Coronary artery (tissue), 2 donors: ENCODE measurements at regions not wholly inside any gene's neighbourhood (a gene's known extent, or its start where the extent isn't known, plus 50 kb on each side); places are given as distances from the start of the nearest gene placed in this dataset.

Source experiments
- DNase-seq: peaks from one replicate; pipeline ENCODE4 v3.0.0-alpha.2; 2017; ENCODE audit warnings: low spot score
- H3K27ac ChIP-seq, 2 donors: fragments of 200-600 bp; sonication (generic); one replicate each; pipeline ENCODE4 v1.5.1; 2016 to 2019
- H3K4me3 ChIP-seq: fragments of 200-600 bp; sonication (generic); 2 replicates; pipeline ENCODE4 v1.5.1; 2016; ENCODE audit warnings: mild to moderate bottlenecking, moderate library complexity
- TF ChIP-seq, protein P1 (sequence below): fragments of 200-600 bp; sonication (generic); IDR thresholded peaks from one replicate; pipeline ENCODE4 v1.5.1; 2019; ENCODE audit warnings: antibody characterized with exemption

DNA sequence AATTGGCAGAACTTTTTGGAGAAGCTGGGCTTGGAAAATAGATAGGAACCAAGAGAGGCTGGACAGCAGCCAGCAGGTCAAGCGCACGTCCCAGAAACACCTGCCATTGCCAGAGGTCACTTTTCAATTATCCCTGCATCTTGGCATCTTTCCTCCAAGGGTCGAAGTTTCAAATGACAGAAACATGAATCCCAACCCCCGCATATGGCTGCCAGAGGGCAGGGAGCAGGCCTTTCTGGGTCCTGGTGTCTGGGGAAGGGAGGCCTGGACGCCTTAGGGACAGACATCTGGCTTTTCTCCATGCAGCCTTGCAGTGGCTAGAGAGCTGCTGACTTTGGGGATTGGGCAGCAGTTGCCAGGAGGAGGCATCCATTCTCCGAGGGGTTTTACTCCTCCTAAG lies 164.5 kb upstream of the TPM1 start:
- DNase-seq = no peak
- Histone ChIP-seq H3K4me3 (no peak overlapping the region), H3K27ac (no peak overlapping the region)
- TF ChIP-seq, protein P1, sequence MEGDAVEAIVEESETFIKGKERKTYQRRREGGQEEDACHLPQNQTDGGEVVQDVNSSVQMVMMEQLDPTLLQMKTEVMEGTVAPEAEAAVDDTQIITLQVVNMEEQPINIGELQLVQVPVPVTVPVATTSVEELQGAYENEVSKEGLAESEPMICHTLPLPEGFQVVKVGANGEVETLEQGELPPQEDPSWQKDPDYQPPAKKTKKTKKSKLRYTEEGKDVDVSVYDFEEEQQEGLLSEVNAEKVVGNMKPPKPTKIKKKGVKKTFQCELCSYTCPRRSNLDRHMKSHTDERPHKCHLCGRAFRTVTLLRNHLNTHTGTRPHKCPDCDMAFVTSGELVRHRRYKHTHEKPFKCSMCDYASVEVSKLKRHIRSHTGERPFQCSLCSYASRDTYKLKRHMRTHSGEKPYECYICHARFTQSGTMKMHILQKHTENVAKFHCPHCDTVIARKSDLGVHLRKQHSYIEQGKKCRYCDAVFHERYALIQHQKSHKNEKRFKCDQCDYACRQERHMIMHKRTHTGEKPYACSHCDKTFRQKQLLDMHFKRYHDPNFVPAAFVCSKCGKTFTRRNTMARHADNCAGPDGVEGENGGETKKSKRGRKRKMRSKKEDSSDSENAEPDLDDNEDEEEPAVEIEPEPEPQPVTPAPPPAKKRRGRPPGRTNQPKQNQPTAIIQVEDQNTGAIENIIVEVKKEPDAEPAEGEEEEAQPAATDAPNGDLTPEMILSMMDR = no peak

DNA sequence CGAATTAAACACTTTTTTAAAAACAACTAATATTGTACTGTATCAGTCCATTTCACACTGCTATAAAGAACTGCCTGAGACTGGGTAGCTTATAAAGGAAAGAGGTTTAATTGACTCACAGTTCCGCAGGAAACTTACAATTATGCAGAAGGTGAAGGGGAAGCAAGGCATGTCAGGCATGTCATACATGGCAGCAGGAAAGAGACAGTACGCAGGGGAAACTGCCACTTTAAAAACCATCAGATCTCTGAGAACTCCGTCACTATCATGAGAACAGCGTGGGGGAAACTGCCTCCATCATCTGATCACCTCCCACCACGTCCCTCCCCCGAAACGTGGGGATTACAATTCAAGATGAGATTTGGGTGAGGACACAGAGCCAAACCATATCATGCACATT lies 162.8 kb upstream of the TPM1 start:
- TF ChIP-seq, protein P1 = no peak
- Histone ChIP-seq H3K27ac (no peak overlapping the region), H3K4me3 (no peak overlapping the region)
- no peak for DNase-seq

DNA sequence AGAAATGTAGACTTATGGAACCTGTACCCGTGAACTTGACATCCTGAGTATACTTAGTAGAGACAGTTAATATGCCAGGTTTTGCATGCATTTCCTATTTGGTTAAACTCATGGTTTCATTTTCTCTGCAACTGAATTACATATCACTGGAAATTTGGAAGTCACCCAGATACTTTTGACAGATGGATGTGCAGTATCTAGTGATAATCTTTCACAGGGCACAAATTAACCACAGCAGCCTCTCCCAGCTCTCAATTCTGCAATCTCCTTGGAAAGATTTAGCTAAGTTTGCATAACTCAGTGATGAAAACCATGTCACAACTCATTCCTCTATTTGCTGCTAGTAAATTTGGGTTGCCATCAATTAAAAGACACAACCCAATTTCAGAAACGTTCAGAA lies 162.3 kb upstream of the TPM1 start:
- no peak for DNase-seq

DNA sequence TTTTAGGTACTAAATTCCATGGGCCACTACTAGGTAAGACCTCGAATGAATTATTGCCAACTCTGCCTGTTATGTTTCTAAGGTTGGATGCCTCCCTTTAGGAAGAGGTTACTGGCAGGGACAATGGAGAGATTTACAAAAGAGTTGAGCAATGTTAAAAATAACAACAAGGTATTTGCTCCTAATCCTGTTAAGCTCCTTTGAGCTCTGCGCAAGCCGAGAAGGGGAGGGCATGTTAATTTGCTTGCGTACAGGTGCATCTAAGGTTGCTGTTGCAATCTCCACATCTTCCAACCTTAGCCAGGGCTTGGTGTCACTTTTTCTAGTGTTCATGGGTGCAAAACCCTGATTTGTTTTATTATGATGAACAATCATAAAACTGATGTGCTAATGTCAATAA lies 161.5 kb upstream of the TPM1 start:
- Histone ChIP-seq H3K27ac (no peak overlapping the region), H3K4me3 (no peak overlapping the region)
- TF ChIP-seq, protein P1 = no peak
- DNase-seq = no peak

More for the DNA sequence above, 162.3 kb upstream of the TPM1 start:
- H3K27ac ChIP-seq = no peak overlapping the region
- TF ChIP-seq, protein P1 = no peak
- H3K4me3 ChIP-seq = no peak overlapping the region

DNA sequence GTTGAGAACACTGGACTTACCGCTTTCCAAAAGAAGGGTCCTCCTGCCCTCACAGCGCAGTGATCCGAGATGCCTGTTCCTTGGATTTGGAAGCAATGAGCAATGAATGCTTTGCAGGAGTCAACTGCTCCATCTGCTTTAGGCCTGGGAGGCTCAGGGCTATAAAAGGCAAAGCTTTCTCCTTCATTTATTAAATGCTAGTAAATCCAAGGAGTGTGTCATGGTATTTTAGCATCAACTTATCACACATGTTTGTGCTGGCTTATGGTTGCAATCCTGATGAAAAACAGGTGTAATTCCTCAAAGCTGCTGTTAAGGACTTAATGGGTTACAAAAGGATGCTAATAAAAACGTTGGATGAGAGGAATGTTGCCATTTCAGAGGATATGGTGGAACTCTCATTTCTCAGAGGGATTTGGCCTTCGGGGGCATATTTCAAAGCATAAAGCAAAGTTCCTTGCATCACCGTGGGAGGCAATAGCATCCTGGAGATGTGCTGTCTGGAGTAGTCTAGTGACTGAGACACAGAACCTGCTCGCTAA lies 158.5 kb upstream of the TPM1 start:
- DNase-seq = no peak
- Histone ChIP-seq H3K27ac (no peak overlapping the region), H3K4me3 (no peak overlapping the region)
- TF ChIP-seq, protein P1 = no peak

DNA sequence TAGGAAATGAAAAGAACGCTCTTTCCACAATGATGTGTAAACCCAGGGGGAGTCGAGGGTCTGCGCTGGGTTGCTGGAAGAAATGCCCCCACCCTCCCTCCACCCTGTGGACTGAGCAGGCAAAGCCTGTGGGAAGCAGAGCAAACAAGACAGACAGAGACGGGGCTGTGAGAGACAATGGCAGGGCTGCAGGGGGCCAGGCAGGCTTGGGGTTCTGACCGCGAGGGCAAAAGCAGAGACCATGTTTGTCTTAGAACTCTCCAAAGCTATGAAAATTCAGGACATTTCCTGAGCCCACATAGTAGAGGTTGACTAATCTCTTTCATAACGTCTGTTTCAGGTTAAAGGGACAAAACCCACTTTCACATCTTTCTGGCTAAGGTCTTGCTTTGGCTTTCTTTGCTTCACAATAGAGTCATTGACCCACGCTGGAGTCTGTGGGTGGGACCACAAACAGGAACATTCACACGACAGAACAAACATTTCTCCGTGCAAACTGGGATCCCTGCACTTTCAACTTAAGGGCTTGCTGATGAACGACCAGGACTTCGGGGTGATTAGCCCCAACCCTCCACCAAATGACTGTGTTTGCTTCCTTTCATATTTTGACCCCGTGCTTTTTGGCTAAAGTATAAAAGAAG lies 156.0 kb upstream of the TPM1 start:
- no peak overlapping the region for H3K4me3 ChIP-seq
- TF ChIP-seq, protein P1 = no peak
- H3K27ac ChIP-seq = no peak overlapping the region
- DNase-seq = no peak

DNA sequence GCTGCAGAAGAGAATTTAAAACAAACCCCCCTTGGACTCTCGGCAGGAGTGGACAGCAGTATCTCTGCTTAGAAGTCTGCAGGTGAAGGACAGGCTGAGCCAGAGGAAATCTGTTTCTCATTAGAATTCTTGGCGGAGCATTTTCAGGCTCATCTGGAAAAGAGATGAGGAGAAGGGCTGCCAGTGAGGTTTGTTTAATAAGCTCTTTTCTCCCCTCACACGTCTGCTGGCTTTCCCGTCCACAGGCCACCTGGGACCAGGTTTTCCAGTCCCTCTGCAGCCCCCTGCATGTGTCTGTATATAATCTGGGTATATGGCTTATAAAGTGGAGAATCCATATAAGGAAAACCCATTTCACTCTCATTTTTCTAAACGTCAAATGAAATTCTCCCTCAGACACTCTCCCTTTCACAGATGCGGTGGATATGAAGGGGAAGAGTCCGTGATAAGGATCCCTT lies 155.4 kb upstream of the TPM1 start:
- DNase-seq = no peak
- Histone ChIP-seq H3K27ac (no peak overlapping the region), H3K4me3 (no peak overlapping the region)
- TF ChIP-seq, protein P1 = no peak
